Tongue (tissue), 1 donor: ENCODE measurements at regions not wholly inside any gene's neighbourhood (a gene's known extent, or its start where the extent isn't known, plus 50 kb on each side); places are given as distances from the start of the nearest gene placed in this dataset.
"Not testable (repeated sequence)": the region's sequence is repeated elsewhere in the genome, so short reads cannot be mapped to it uniquely, and the experiment has no call there.

Experiments
- DNase-seq: peaks from one replicate; pipeline ENCODE4 v3.0.0-alpha.2; 2015

DNA sequence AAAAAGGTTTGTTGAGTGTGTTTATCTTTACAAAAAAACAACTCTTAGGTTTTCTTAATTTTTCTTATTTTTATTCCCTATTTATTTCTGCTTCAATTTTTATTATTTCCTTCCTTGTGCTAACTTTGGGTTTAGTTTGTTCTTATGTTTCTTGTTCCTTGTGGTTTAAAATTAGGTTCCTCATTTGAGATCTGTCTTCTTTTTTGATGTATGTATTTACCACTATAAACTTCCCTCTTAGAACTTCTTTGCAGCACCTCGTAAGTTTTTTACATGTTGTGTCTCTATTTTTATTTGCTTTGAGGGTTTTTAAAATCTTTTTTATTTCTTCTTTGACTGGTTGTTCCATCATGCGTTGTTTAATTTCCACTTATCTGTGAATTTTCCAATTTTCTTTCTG, 1217.1 kb upstream of the CELF2 start:
- DNase-seq = no peak

DNA sequence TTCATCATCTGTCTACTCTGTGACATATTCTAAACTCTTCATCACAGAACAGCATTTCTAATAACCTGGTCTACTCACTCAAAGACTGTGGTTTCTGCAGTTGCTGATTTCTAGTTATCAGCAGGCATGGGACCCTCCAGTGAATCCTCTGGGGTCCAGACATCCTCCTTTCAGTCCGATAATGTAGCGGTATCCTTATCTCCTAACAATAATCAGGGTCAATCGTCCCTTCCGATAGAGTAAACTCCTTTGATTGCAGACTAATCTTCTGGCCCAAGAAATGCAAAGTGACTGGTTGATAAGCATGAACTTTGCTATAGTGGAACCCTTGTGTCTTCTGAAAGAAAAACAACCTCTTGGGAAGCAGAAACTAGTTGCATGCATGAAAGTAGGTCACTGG, 1209.8 kb upstream of the CELF2 start:
- no peak for DNase-seq

DNA sequence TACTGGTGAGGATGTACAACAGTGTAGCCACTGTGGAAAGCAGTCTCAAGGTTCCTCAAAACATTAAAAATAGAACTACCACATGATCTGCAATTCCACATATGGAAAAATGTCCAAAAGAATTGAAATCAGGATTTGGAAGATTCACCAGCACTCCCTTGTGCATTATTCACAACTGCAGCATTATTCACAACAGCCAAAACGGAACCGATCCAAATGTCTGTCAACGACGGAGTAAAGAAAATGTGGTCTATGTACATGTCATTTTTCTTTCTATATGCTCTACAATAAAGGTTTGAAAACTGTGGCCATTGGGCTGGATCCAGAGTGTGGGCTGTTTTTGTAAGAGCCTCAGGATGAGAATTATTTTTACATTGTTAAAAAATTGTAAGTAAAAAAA, 1206.1 kb upstream of the CELF2 start:
- peak; percentile 79 for DNase-seq

GRCh38 chr10:9814285-9814864, 1203.3 kb upstream of the CELF2 start:
- DNase-seq = no peak

DNA sequence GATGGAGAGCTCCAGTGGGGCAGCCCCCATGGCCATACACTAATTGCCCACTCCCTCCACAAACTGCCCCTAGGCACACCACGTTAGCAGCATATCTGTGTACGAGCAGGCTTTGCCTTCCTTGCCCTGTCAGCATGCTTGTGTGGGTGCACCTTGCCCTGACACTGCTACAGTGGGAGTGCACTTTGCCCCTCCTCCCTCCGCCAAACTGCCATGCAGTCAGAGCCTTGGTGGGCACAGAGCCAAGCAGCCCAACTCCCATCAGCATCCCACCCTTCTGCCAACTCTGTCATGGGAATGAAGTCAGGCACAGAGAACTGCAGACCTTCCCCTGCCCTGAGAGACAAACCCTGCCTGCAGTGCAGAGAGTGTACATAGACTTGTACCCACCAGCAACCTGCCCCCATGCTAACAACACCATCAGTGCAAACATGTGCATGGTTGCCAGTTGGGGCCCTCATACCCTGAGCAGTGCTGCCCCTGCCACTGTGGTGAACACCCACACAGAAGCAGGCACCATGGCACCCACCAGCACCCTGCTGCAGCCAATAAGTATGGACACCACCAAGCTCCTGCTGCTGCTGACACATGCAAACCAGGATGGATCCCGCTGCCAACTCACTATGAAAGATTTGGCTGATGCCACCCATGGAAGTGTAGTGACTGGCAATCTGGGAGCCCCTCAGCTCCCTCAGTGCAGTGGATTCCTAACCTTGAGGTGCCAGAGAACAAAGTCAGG, 1197.7 kb upstream of the CELF2 start:
- DNase-seq = no peak

- peak; percentile 17 for DNase-seq
These were observed 1194.3 kb upstream of the CELF2 start for GRCh38 chr10:9823268-9823930.

- DNase-seq = no peak
These were observed 1193.0 kb upstream of the CELF2 start for GRCh38 chr10:9824631-9825071.

DNA sequence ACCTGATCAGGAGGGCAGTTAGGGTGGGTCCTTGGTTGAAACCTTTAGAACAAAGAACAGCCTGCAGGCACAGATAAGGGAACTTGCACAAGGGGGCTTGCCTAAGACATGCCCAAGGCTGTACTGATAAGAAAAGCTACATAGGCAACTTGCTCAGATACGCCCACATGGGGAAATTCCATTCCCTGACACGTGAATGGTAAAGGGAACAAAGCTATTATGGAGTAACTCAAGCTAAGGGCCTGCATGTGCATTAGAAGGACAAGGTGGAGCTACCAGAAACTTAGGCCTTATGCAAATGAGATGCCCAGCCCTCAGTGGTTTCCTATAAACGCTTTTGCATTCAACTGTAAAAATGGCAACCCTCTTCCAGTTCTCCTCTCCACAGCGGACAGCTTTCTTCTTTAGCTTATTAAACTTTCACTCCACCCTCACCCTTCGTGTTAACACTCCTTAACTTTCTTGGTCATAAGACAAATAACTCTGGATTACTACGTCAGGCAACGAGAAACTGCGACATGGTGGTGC, 1192.1 kb upstream of the CELF2 start:
- DNase-seq = no peak

- DNase-seq = no peak
These were observed 1189.6 kb upstream of the CELF2 start for GRCh38 chr10:9828110-9828509.

DNA sequence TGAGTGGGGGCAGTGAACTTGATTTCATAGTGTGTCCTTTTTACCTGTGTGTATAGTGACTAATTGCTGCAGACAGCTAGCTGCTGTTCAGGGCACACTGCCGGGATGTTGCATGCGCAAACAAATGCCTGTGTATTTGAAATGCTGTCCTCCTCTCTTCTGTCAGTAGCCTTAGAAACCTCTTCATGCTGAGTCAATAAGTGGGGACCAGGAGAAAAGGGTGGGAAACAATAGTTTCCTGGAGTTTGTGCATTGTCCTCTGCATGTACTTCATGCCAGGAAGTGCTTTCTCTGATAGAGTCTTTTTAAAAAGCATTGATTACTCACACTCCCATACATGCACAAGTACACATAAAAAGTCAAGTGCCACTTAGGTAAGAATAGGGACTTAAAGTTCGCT, 1183.7 kb upstream of the CELF2 start:
- peak; percentile 11 for DNase-seq

DNA sequence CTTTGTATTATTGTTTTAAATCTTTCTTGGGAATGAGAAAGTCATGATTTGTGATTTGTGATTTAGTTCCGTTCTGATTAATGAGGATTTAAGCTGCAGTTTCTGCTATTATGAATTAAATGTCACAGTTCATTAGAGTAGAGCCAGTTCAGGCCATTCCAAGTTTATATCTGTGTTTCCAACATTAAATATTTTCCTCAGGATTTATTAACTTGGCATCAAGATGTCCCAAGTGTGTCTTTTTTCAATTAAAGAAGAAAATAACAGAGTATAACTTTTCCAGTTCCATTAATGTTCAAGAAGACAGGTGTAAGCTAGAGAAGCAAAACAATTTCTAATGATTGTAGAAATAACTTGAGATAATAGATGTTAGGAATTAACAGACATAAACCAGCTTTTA, 1183.2 kb upstream of the CELF2 start:
- DNase-seq = peak; percentile 29

DNA sequence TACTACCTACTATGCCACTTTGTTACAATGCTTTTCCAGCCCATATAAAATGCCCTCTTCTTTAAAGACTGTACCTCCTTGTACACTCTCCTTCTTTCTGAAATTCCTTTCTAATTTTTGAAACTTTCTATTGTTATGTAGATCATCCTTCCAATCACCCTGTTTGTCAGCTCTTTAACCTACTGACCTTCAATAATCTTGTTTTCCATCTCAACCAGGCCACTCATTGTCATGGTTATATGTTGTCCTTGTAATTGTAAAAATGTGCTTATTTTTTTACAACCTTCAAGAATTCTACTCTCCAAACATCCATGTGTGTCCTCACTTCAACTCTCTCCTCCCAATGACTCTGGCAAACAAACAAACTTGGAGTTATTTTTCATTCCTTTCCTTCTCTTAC, 1172.6 kb upstream of the CELF2 start:
- DNase-seq = no peak

GRCh38 chr10:9848278-9848677, 1169.4 kb upstream of the CELF2 start:
- DNase-seq = no peak

- DNase-seq = no peak
These were observed 1168.7 kb upstream of the CELF2 start for GRCh38 chr10:9848981-9849380.

DNA sequence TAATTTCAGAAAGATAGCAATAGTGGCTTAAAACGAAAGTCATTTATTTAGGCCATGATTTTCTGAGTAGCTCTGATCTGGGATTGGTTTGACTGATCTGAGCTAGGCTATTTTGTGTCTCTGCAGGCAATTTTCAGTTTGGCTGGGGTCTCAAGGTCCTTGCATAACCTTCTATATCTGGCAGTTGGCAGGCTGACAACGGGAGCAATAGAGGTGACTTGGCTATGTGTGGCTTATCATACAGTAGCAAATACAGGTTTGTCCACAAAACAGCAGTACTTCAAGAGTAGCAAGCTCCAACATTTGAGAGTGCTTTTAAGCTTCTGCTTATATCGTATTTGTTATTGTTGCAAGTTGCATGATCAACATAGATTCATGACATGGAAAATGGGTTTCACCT, 1167.3 kb upstream of the CELF2 start:
- DNase-seq = no peak

DNA sequence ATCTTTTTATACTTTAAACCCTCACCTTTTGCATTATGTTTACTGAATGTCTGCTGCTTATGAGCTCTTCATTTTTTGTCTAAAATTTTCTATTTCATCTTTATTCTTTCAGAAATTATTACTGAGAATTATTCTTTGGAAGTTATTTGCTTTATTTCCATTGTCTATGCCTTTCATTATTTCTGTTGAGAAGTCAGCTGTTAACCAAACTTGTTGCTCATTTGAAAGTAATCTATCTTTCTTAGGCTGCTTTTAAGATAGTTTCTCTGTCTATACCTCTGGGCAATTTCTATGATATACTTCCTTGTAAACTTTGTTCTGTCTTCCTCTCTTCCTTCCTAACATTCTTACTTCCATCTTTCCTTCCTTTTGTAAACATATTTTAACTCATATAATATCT, 1165.9 kb upstream of the CELF2 start:
- no peak for DNase-seq

DNA sequence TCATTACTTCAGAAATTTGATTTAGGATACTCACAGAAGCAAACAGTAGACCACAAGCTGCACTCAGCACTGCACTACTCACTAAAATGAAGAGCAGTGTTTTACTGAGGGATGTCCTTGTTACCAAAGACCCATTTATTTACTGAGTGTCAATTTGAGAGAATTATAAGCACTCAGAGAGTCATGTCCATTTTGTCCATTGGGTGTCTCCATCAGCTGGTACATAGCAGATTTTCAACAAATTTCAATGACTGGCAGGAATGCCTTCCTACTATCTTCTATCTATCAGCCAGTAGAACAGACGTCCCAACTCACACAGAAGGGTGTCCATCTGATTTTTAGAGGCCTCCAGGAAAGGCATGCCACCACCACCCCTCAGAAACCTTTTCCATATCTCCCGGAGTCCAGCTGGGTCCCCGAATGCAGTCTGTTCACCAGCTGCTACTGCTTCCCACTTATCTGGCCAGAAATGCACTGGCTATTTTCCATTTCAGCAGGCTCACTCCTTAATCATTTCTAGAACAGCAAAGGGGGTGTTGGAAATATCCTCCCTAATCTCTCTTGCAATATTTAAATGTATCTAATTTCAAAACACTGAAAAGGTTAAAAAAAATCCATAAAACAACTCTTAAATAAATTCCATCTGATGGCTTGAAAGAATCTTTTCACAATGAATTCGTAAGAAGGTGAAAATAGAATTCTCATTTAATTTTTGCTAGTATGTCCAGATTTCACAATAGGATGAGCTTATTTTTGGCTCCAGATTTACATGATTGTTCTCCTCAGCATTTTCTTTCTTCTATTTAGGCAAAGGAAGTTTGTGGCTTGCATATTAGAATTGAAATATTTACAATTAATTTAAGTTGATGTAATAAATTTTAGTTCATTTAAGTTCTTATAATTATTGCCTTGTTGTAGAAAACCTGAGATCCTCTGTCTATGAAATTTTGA, 1164.0 kb upstream of the CELF2 start:
- peak; percentile 14 for DNase-seq

DNA sequence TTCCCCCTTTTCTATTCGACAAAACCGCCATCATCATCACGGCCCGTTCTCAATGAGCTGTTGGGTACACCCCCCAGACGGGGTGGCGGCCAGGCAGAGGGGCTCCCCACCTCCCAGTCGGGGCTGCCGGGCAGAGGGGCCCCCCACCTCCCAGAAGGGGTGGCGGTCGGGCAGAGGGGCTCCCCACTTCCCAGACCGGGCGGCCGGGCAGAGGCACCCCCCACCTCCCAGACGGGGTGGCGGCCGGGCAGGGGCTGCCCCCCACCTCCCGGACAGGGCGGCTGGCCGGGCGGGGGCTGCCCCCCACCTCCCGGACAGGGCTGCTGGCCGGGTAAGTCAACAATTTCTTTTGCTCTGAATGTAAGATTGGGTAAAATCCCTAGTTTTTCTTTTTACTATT, 1162.2 kb upstream of the CELF2 start:
- DNase-seq = not testable (repeated sequence)

GRCh38 chr10:9858816-9859215, 1158.9 kb upstream of the CELF2 start:
- no peak for DNase-seq

GRCh38 chr10:9860045-9860444, 1157.6 kb upstream of the CELF2 start:
- DNase-seq = no peak

DNA sequence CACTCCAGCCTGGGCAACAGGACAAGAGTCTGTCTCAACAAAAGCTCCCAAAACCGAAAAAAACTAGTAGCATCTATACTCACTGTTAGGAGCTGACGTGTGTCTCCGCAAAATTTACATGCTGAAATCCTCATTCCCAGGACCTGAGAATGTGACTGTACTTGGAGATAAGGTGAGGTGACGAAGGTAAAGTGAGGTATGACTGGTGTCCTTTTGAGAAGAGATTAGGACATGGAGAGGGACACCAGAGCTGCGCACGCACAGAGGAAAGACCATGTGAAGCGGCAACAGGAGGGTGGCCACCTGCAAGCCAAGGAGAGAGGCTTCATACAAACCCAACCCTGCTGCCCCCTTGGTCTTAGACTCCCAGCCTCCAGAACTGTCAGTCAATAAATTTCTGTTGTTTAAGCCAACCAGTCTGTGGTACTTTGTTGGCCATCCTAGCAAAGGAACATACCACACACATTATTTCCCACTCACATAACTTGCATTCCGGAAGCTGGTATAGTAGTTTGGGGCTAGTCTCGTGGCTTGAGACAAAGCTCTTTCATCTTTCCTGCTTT, 1154.0 kb upstream of the CELF2 start:
- no peak for DNase-seq

DNA sequence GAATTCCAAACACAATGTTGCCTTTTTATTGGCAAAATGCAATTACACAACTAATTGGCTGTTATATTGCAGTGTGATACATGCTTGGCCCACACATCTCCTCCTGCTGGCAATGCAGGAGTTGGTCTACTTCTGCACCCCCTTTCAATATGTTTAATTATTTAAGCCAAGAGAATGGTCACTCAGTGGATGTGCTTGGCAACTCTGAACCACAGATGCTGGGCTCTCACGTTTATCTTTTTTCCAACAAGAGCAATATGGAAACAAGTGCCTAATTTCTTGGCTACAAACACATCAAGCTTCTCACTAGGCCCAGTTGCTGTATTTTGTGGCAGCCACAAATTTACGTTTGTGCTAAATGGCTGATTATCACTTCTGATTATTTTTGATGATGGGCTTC, 1149.2 kb upstream of the CELF2 start:
- DNase-seq = no peak
